HCT116 (cell line): ENCODE measurements at regions not wholly inside any gene's neighbourhood (a gene's known extent, or its start where the extent isn't known, plus 50 kb on each side); places are given as distances from the start of the nearest gene placed in this dataset.

ENCODE experiments used
- CTCF ChIP-seq, 3 experiments: fragments of 200-600 bp in 1 of 3; sonication (generic) in 1 of 3; IDR thresholded peaks in 2 of 3; conservative IDR thresholded peaks in 1 of 3; 2 replicates each; pipeline ENCODE4 v1.5.1; 2012 to 2017; ENCODE audit warnings: low read depth in 2 of 3, low read length in 2 of 3, antibody characterized with exemption in 1 of 3, borderline replicate concordance in 1 of 3, control low read depth in 1 of 3, mild to moderate bottlenecking in 1 of 3, mixed read lengths in 1 of 3, mixed run types in 1 of 3, moderate library complexity in 1 of 3; ENCODE audit not compliant: insufficient read depth in 1 of 3
- RAD21 ChIP-seq: IDR thresholded peaks from 2 replicates; pipeline ENCODE4 v1.6.1; 2012; ENCODE audit warnings: low read depth, mild to moderate bottlenecking

GRCh38 chr16:17939122-17939536, 397.4 kb downstream of the NPIPA8 start:
- TF ChIP-seq RAD21, result no peak
- no peak for TF ChIP-seq CTCF (IDR thresholded peaks at IDR 0.05 in 2 of 3, conservative IDR thresholded peaks at IDR 0.05 in 1 of 3; ENCODE audit: borderline replicate concordance in 1 of 3, insufficient read depth in 1 of 3, low read depth in 2 of 3, low read length in 2 of 3)
